GM23338 (cell line): ENCODE measurements at regions not wholly inside any gene's neighbourhood (a gene's known extent, or its start where the extent isn't known, plus 50 kb on each side); places are given as distances from the start of the nearest gene placed in this dataset.

ENCODE experiments used
- ATAC-seq: fragments of 200-7000 bp; cut with Tn5 transposase; 3 replicates; pipeline ENCODE4 v1.9.1; 2020
- DNase-seq: peaks from one replicate; pipeline ENCODE4 v3.0.0-alpha.2; 2015; ENCODE audit warnings: low spot score
- H2AFZ ChIP-seq: fragments of 200-600 bp; sonication (generic); 2 replicates; pipeline ENCODE4 v1.8.0; 2016; ENCODE audit warnings: antibody characterized with exemption, mild to moderate bottlenecking, moderate library complexity
- H3F3A ChIP-seq: fragments of 200-600 bp; sonication (generic); replicated peaks from 2 replicates; pipeline ENCODE4 v1.8.0; 2017; ENCODE audit warnings: antibody characterized with exemption, mixed run types, low read depth
- H3K27ac ChIP-seq: fragments of 200-600 bp; sonication (generic); 2 replicates; pipeline ENCODE4 v1.6.1; 2016; ENCODE audit warnings: low read depth
- H3K27me3 ChIP-seq: fragments of 200-600 bp; sonication (generic); 2 replicates; pipeline ENCODE4 v1.8.0; 2016; ENCODE audit warnings: mild to moderate bottlenecking, mixed run types, moderate library complexity; ENCODE audit not compliant: insufficient read depth
- H3K36me3 ChIP-seq: fragments of 200-600 bp; sonication (generic); 2 replicates; pipeline ENCODE4 v1.8.0; 2016; ENCODE audit warnings: mild to moderate bottlenecking; ENCODE audit not compliant: insufficient read depth
- H3K4me1 ChIP-seq: fragments of 200-600 bp; sonication (generic); 2 replicates; pipeline ENCODE4 v1.8.0; 2016; ENCODE audit warnings: mild to moderate bottlenecking, moderate library complexity; ENCODE audit not compliant: insufficient read depth
- H3K4me2 ChIP-seq: fragments of 200-600 bp; sonication (generic); 2 replicates; pipeline ENCODE4 v1.7.1; 2017; ENCODE audit warnings: mixed run types
- H3K4me3 ChIP-seq: fragments of 200-600 bp; sonication (generic); 2 replicates; pipeline ENCODE4 v1.6.1; 2016; ENCODE audit warnings: mixed run types
- H3K79me2 ChIP-seq: fragments of 200-600 bp; sonication (generic); replicated peaks from 2 replicates; pipeline ENCODE4 v1.8.0; 2017; ENCODE audit warnings: mild to moderate bottlenecking; ENCODE audit not compliant: insufficient read depth
- H3K9me2 ChIP-seq: fragments of 200-600 bp; sonication (generic); 2 replicates; pipeline ENCODE4 v1.8.0; 2017; ENCODE audit not compliant: insufficient read depth
- H4K20me1 ChIP-seq: fragments of 200-600 bp; sonication (generic); replicated peaks from 2 replicates; pipeline ENCODE4 v1.8.0; 2017; ENCODE audit warnings: mild to moderate bottlenecking; ENCODE audit not compliant: insufficient read depth
- H3K27ac Mint-ChIP-seq: 2 replicates; pipeline ENCODE4 v1.8.0; 2020; ENCODE audit warnings: inconsistent platforms, mild to moderate bottlenecking, moderate library complexity, mixed read lengths
- H3K27me3 Mint-ChIP-seq: 3 replicates; pipeline ENCODE4 v1.8.0; 2022; ENCODE audit warnings: low read depth, mild to moderate bottlenecking, moderate library complexity, mixed read lengths, inconsistent platforms; ENCODE audit not compliant: insufficient read depth, poor library complexity
- H3K36me3 Mint-ChIP-seq: 3 replicates; pipeline ENCODE4 v1.8.0; 2021; ENCODE audit warnings: low read depth, mild to moderate bottlenecking, inconsistent platforms, moderate library complexity, mixed read lengths
- H3K4me1 Mint-ChIP-seq: 3 replicates; pipeline ENCODE4 v1.8.0; 2020; ENCODE audit warnings: mild to moderate bottlenecking, inconsistent platforms, mixed read lengths
- H3K4me3 Mint-ChIP-seq: 3 replicates; pipeline ENCODE4 v1.8.0; 2021; ENCODE audit warnings: moderate library complexity, mild to moderate bottlenecking, inconsistent platforms, mixed read lengths
- H3K9me3 Mint-ChIP-seq: 3 replicates; pipeline ENCODE4 v1.8.0; 2020; ENCODE audit warnings: moderate library complexity, mild to moderate bottlenecking, inconsistent platforms, mixed read lengths
- CREB1 ChIP-seq: fragments of 250-450 bp; sonication (Bioruptor Pico); IDR thresholded peaks from 2 replicates; pipeline ENCODE4 v1.5.0; 2020; ENCODE audit warnings: low read depth, mild to moderate bottlenecking, moderate library complexity
- EZH2 ChIP-seq: fragments of 200-600 bp; sonication (generic); IDR thresholded peaks from one replicate; pipeline ENCODE4 v1.8.0; 2017; ENCODE audit warnings: antibody characterized with exemption, mild to moderate bottlenecking, low read depth; ENCODE audit not compliant: unreplicated experiment
- EZH2phosphoT487 ChIP-seq: fragments of 200-600 bp; sonication (generic); IDR thresholded peaks from one replicate; pipeline ENCODE4 v1.8.1; 2018; ENCODE audit warnings: antibody characterized with exemption; ENCODE audit not compliant: unreplicated experiment
- JUNB ChIP-seq: IDR thresholded peaks from one replicate; pipeline ENCODE4 v1.6.1; 2016; ENCODE audit warnings: antibody characterized with exemption; ENCODE audit not compliant: unreplicated experiment
- NANOG ChIP-seq: IDR thresholded peaks from 2 replicates; pipeline ENCODE4 v1.6.1; 2016; ENCODE audit warnings: antibody characterized with exemption, borderline replicate concordance
- STAT1 ChIP-seq: IDR thresholded peaks from one replicate; pipeline ENCODE4 v1.6.1; 2016; ENCODE audit warnings: antibody characterized with exemption; ENCODE audit not compliant: unreplicated experiment
- ZNF114 ChIP-seq: fragments of 250-450 bp; sonication (Bioruptor Pico); IDR thresholded peaks from 2 replicates; pipeline ENCODE4 v1.5.0; 2020; ENCODE audit warnings: mild to moderate bottlenecking, moderate library complexity
- ZNF331 ChIP-seq: fragments of 250-450 bp; sonication (Bioruptor Pico); IDR thresholded peaks from 2 replicates; pipeline ENCODE4 v1.5.0; 2020; ENCODE audit warnings: low read depth, mild to moderate bottlenecking, moderate library complexity
- TF ChIP-seq, protein P1 (sequence below): IDR thresholded peaks from 2 replicates; pipeline ENCODE4 v1.6.1; 2016; ENCODE audit warnings: antibody characterized with exemption
- TF ChIP-seq, protein P2 (sequence below): fragments of 250-450 bp; sonication (Bioruptor Pico); IDR thresholded peaks from 2 replicates; pipeline ENCODE4 v1.5.0; 2020; ENCODE audit warnings: mild to moderate bottlenecking, moderate library complexity
- TF ChIP-seq, protein P3 (sequence below), 2 experiments: fragments of 200-600 bp in 1 of 2; sonication (generic) in 1 of 2; conservative IDR thresholded peaks; 2 replicates each; pipeline versions ENCODE4 v1.5.1 to v1.6.1; 2016 to 2017; ENCODE audit warnings: antibody characterized with exemption in 2 of 2, low read depth in 2 of 2, mild to moderate bottlenecking in 2 of 2, moderate library complexity in 1 of 2

DNA sequence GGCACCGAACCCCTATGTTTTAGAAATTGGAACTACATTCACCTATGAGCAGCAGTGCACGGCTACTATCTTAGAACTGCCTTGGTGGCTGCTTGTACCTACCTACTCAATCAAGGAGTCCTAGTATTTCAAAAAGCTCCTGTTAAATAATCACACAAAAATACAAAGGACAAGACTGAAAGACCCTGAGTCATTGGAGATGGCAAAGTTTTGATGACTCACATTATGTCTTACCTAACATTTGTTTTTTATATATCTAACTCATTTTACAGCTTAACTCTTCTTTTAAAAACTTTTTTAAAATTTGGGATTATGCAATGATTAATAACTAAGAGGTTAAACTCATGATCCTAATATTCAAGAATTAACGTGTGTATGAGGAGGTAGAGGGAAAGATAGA lies 1206.0 kb upstream of the TMPRSS15 start:
- H3K27me3 ChIP-seq = no peaks in the 10 kb centered on the region
- H3K27ac Mint-ChIP-seq = peak overlapping the region; percentile 62; the same call in 1 of the 2 replicates
- no peaks in the 10 kb centered on the region for H3K36me3 ChIP-seq
- ATAC-seq (no peak), DNase-seq (no peak)
- no peaks in the 10 kb centered on the region for H3F3A ChIP-seq
- peaks cover 2% of the 10 kb centered on the region for H3K27me3 Mint-ChIP-seq
- peaks cover 44% of the 10 kb centered on the region for H3K4me1 ChIP-seq
- no peak overlapping the region; the same call in 1 of the 2 replicates for H2AFZ ChIP-seq
- H3K4me3 Mint-ChIP-seq = no peak overlapping the region
- H3K4me2 ChIP-seq = no peak overlapping the region
- H3K36me3 Mint-ChIP-seq = no peaks in the 10 kb centered on the region
- TF ChIP-seq JUNB (no peak), EZH2 (no peak), EZH2phosphoT487 (no peak), STAT1 (no peak)
- TF ChIP-seq, protein P1, sequence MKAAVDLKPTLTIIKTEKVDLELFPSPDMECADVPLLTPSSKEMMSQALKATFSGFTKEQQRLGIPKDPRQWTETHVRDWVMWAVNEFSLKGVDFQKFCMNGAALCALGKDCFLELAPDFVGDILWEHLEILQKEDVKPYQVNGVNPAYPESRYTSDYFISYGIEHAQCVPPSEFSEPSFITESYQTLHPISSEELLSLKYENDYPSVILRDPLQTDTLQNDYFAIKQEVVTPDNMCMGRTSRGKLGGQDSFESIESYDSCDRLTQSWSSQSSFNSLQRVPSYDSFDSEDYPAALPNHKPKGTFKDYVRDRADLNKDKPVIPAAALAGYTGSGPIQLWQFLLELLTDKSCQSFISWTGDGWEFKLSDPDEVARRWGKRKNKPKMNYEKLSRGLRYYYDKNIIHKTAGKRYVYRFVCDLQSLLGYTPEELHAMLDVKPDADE = no peak
- peaks cover 29% of the 10 kb centered on the region for H3K4me1 Mint-ChIP-seq
- H4K20me1 ChIP-seq = no peaks in the 10 kb centered on the region
- H3K9me3 Mint-ChIP-seq = no peaks in the 10 kb centered on the region
- no peaks in the 10 kb centered on the region for H3K9me2 ChIP-seq
- H3K79me2 ChIP-seq = no peaks in the 10 kb centered on the region
- H3K27ac ChIP-seq = no peak overlapping the region
- H3K4me3 ChIP-seq = no peak overlapping the region

DNA sequence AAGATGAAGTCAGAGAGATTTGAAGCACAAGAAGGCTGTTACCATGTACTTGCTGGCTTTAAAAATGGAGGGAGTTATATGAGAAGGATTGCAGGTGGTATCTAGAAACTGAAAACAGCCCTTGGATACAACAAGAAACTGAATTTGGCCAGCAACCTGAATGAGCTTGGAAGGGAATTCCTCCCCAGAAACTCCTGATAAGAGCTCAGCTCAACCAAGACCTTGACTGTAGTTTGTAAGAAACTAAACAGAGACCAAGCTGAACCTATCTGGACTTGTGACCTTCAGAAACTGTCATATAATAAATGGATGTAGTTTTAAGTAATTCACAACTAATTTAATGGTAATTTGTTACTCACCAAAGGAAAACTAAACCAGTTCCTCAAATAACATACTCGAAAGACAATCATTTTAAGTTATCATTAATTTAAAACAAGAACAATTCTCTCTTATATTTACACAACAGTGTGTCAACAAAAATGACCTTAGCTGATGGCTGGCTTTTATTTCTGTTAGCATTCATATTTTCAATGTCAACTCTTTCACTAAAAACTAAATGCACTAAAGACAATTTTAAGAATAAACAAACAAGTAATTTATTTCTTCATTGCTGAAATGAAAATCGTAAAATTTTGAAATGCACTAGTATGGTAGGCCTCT lies 1218.4 kb upstream of the TMPRSS15 start:
- H3K9me3 Mint-ChIP-seq = peaks cover 4% of the 10 kb centered on the region; the same call in 2 of the 3 replicates
- Histone ChIP-seq H3F3A (no peaks in the 10 kb centered on the region), H3K4me3 (no peak overlapping the region), H3K4me1 (no peaks in the 10 kb centered on the region), H4K20me1 (no peaks in the 10 kb centered on the region), H3K36me3 (no peaks in the 10 kb centered on the region), H3K27me3 (no peaks in the 10 kb centered on the region), H2AFZ (peak overlapping the region; percentile 19; the same call in 1 of the 2 replicates), H3K9me2 (no peaks in the 10 kb centered on the region), H3K4me2 (no peak overlapping the region), H3K79me2 (no peaks in the 10 kb centered on the region), H3K27ac (no peak overlapping the region)
- H3K27me3 Mint-ChIP-seq = no peaks in the 10 kb centered on the region
- no peak for ATAC-seq
- H3K4me3 Mint-ChIP-seq = no peak overlapping the region
- peaks cover 3% of the 10 kb centered on the region; the same call in 2 of the 3 replicates for H3K36me3 Mint-ChIP-seq
- peaks cover 2% of the 10 kb centered on the region; the same call in 1 of the 3 replicates for H3K4me1 Mint-ChIP-seq
- no peak overlapping the region for H3K27ac Mint-ChIP-seq
- DNase-seq = no peak
- TF ChIP-seq, protein P2, sequence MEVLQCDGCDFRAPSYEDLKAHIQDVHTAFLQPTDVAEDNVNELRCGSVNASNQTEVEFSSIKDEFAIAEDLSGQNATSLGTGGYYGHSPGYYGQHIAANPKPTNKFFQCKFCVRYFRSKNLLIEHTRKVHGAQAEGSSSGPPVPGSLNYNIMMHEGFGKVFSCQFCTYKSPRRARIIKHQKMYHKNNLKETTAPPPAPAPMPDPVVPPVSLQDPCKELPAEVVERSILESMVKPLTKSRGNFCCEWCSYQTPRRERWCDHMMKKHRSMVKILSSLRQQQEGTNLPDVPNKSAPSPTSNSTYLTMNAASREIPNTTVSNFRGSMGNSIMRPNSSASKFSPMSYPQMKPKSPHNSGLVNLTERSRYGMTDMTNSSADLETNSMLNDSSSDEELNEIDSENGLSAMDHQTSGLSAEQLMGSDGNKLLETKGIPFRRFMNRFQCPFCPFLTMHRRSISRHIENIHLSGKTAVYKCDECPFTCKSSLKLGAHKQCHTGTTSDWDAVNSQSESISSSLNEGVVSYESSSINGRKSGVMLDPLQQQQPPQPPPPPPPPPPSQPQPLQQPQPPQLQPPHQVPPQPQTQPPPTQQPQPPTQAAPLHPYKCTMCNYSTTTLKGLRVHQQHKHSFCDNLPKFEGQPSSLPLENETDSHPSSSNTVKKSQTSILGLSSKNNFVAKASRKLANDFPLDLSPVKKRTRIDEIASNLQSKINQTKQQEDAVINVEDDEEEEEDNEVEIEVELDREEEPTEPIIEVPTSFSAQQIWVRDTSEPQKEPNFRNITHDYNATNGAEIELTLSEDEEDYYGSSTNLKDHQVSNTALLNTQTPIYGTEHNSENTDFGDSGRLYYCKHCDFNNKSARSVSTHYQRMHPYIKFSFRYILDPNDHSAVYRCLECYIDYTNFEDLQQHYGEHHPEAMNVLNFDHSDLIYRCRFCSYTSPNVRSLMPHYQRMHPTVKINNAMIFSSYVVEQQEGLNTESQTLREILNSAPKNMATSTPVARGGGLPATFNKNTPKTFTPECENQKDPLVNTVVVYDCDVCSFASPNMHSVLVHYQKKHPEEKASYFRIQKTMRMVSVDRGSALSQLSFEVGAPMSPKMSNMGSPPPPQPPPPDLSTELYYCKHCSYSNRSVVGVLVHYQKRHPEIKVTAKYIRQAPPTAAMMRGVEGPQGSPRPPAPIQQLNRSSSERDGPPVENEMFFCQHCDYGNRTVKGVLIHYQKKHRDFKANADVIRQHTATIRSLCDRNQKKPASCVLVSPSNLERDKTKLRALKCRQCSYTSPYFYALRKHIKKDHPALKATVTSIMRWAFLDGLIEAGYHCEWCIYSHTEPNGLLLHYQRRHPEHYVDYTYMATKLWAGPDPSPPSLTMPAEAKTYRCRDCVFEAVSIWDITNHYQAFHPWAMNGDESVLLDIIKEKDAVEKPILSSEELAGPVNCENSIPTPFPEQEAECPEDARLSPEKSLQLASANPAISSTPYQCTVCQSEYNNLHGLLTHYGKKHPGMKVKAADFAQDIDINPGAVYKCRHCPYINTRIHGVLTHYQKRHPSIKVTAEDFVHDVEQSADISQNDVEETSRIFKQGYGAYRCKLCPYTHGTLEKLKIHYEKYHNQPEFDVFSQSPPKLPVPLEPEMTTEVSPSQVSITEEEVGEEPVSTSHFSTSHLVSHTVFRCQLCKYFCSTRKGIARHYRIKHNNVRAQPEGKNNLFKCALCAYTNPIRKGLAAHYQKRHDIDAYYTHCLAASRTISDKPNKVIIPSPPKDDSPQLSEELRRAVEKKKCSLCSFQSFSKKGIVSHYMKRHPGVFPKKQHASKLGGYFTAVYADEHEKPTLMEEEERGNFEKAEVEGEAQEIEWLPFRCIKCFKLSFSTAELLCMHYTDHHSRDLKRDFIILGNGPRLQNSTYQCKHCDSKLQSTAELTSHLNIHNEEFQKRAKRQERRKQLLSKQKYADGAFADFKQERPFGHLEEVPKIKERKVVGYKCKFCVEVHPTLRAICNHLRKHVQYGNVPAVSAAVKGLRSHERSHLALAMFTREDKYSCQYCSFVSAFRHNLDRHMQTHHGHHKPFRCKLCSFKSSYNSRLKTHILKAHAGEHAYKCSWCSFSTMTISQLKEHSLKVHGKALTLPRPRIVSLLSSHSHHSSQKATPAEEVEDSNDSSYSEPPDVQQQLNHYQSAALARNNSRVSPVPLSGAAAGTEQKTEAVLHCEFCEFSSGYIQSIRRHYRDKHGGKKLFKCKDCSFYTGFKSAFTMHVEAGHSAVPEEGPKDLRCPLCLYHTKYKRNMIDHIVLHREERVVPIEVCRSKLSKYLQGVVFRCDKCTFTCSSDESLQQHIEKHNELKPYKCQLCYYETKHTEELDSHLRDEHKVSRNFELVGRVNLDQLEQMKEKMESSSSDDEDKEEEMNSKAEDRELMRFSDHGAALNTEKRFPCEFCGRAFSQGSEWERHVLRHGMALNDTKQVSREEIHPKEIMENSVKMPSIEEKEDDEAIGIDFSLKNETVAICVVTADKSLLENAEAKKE = no peak
- no peak for TF ChIP-seq CREB1 (CRISPR knock-in tag)
- no peak for TF ChIP-seq ZNF114 (CRISPR knock-in tag)
- no peak for TF ChIP-seq JUNB
- TF ChIP-seq ZNF331 (CRISPR knock-in tag) = no peak
- no peak for TF ChIP-seq EZH2phosphoT487
- no peak for TF ChIP-seq NANOG
- no peak for TF ChIP-seq EZH2
- TF ChIP-seq, protein P3, sequence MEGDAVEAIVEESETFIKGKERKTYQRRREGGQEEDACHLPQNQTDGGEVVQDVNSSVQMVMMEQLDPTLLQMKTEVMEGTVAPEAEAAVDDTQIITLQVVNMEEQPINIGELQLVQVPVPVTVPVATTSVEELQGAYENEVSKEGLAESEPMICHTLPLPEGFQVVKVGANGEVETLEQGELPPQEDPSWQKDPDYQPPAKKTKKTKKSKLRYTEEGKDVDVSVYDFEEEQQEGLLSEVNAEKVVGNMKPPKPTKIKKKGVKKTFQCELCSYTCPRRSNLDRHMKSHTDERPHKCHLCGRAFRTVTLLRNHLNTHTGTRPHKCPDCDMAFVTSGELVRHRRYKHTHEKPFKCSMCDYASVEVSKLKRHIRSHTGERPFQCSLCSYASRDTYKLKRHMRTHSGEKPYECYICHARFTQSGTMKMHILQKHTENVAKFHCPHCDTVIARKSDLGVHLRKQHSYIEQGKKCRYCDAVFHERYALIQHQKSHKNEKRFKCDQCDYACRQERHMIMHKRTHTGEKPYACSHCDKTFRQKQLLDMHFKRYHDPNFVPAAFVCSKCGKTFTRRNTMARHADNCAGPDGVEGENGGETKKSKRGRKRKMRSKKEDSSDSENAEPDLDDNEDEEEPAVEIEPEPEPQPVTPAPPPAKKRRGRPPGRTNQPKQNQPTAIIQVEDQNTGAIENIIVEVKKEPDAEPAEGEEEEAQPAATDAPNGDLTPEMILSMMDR (conservative IDR thresholded peaks at IDR 0.05; ENCODE audit: low read depth in 2 of 2) = no peak
